KBM-7 (cell line): ENCODE measurements at regions not wholly inside any gene's neighbourhood (a gene's known extent, or its start where the extent isn't known, plus 50 kb on each side); places are given as distances from the start of the nearest gene placed in this dataset.
"Not testable (repeated sequence)": the region's sequence is repeated elsewhere in the genome, so short reads cannot be mapped to it uniquely, and the experiment has no call there.

Experiments
- DNase-seq: peaks from one replicate; pipeline ENCODE4 v3.0.0-alpha.2; 2015
- in situ Hi-C: fragments of 300-500 bp; cut with MboI; formaldehyde crosslinking; loops from 2 replicates; pipeline ENCODE4 v1.14.3; 2020; ENCODE audit warnings: low sequenced_read_pairs, low pct_unique_long_range_greater_than_20kb, mixed read lengths

DNA sequence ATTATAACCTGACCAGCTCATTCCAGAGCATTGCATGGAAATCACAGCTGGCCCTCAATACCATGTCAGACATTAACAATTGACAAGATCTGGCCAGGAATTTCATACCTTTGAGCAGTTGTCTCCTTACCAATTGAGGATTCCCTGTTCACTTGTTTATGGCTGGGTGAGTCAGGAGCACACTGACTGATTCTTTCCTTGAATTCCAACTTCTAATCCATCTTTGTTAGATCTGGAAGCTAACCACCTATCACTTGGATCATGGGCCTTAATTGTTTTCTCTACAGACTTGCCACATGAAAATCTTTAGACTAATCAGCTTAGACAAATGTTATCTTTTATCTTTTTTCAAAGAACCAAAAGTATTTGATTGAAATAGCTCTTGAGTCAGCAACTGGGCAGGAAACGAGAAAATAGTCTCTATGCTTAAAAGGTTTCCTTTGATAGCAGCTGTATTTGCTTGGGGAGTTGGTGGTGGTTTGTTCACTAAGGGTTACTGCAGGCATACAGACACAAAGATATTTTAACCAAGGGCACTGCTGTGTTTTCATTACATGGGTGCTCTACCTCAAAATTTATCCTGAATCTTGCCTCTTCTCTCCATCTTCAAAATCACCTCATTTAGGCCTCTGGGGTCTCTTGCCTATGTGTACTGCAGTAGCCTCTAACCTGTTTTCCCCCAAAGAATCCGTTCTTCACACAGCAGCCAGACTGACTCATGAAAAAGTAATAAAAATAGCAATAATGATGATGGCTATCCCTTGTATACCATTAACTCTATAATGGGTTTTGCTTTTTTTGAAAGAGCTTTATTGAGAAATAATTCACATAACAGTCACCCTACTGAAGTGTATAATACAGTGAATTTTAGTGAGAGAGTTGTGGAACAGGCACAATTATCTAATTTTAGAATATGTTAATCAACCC is 197.0 kb upstream of the NMUR2 start:
- no peak for DNase-seq

GRCh38 chr5:152606050-152606449 is 201.0 kb upstream of the NMUR2 start:
- in situ Hi-C loops, DNase-seq: not testable (repeated sequence)

More for the DNA sequence above, 197.0 kb upstream of the NMUR2 start:
- in situ Hi-C loops: no loop called here

DNA sequence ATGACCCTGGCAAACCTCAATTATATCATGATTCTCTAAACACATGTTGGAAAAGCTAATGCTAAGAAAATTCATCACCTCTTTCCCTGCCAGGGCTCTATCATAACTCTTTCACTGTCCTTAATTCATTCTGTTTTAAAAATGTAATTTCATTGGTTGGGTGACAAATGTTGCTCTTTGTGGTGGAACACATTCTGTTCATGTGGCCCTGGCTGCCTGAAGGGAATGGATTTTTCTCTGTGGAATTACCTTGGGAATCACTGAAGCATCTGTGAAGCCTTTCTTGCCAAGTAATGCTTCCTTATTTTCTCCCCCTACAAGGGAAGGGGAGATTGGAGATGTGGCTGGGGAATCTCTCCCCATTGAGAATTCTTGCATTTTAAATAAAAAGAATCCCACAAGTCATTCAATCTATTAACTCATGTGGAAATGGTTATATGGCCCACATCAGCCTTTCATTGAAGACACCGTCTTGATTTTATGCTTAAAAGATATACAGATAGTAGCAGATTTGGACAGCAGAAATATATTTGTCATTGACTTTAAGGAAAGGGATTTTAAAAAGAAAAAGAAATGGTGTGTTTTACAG is 201.8 kb upstream of the NMUR2 start:
- no peak for DNase-seq
- in situ Hi-C loops: no loop called here

GRCh38 chr5:152607401-152608160 is 202.5 kb upstream of the NMUR2 start:
- DNase-seq: no peak
- in situ Hi-C loops: no loop called here

GRCh38 chr5:152608458-152608857 is 203.4 kb upstream of the NMUR2 start:
- in situ Hi-C loops: no loop called here

GRCh38 chr5:152619756-152620155 is 214.7 kb upstream of the NMUR2 start:
- DNase-seq: no peak
- in situ Hi-C loops: no loop called here

More at GRCh38 chr5:152608458-152608857, 203.4 kb upstream of the NMUR2 start:
- no peak for DNase-seq

GRCh38 chr5:152622628-152623027 is 217.5 kb upstream of the NMUR2 start:
- DNase-seq: no peak
- in situ Hi-C loops: no loop called here

- in situ Hi-C loops: no loop called here
- no peak for DNase-seq
Measured at GRCh38 chr5:152623951-152624350, 218.9 kb upstream of the NMUR2 start.

DNA sequence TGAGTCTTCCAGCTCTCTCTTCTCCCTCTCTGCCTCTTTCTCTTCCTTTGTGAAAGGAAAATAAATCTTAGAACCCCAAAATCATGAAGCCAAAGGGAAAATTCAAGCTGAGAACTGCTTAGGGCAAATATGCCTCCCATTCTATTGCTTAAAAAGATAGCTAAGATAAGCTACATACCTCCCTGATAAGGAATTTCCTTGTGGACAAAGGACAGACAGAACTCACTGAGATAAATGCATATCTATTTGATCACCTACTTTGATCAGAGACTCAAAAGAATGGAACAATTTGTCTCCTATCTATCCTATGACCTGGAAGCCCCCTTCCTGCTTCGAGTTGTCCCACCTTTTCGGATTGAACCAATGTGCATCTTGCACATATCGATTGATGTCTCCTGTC is 220.6 kb upstream of the NMUR2 start:
- in situ Hi-C loops: no loop called here
- no peak for DNase-seq

DNA sequence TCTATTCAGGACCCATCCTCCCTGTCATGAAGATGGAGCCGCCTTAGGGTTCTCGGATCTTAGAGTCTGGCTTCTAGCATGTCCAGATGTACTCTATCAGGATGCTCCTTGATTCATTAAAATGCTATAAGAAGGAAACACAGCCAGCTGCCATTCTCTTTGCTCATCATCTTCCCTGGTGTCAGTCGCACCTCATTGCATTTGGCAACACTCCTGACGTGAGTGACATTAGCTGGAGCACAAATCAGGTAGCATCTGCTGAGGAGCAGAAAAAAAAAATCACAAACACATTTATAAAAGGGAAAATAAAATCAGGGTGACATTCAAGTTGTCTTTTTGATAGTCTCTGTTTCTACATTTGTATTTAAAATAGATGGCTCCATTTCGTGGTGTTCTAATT is 226.1 kb upstream of the NMUR2 start:
- in situ Hi-C loops: no loop called here
- no peak for DNase-seq

GRCh38 chr5:152632360-152632759 is 227.3 kb upstream of the NMUR2 start:
- in situ Hi-C loops: no loop called here
- no peak for DNase-seq

- in situ Hi-C loops: no loop called here
- no peak for DNase-seq
Measured at GRCh38 chr5:152634586-152634985, 229.5 kb upstream of the NMUR2 start.

DNA sequence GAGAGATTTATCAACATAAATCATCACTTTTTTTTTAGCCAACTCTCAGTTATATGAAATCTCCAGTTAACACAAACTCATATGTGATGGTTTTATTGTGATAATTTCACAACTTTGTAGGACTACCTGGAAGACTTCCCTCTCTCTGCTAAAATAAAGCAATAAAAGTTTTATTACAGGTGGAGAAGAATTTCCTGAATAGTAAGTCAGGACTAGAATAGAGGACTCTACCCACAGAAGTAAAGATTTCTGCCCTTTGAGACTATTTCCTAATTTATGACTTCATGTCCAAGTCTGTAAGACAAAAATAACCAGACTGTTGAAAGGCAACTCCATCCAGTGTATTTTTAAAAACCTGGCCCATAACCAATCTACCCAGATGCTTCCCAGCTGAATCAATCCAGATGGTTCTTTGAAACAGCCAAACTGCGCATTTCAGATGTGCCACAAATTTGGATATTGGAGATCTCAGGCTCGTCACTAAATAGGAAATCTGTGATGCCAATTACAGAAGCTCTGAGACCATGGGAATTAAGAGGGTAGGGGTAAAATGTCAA is 234.0 kb upstream of the NMUR2 start:
- in situ Hi-C loops: no loop called here
- no peak for DNase-seq

DNA sequence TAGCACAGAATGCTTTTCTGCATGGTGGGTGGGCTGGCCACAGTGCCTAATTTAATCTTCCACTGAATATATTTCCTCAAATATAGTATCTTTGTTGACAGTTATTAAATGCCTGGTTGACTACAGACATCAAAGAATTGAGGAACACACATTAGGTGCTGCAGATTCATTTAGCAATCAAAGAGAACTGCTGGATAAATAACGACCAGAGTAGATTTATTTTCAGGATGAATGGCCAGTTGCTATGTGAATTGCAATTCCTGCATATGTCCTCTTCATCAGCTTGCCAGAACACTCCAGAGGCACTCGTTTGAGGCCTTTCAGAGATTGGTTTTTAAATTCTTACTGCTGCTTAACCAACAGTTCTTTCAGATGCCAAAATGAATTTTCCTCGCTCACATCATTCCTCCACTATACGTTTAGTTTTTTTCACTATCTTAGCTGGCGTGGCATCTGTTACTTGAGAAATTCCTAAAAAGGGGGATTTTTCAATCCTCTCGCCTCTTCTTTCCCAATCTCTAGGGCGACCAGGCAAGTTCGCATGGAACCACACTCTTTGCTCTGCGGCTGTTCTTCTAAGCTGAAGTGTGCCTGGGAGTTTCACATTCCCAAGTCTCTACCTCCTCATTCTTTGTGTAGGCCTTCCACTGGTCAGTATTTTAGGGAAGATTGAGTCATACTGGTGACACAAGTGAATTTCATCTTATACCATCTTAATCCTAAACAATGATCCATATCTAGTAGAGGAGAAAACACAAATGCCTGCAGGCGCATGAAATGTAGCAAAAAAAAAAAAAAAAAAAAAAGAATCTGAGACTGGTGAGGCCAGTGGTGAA is 237.1 kb upstream of the NMUR2 start:
- in situ Hi-C loops: no loop called here
- no peak for DNase-seq

GRCh38 chr5:152642880-152643279 is 237.8 kb upstream of the NMUR2 start:
- in situ Hi-C loops: no loop called here
- DNase-seq: no peak

DNA sequence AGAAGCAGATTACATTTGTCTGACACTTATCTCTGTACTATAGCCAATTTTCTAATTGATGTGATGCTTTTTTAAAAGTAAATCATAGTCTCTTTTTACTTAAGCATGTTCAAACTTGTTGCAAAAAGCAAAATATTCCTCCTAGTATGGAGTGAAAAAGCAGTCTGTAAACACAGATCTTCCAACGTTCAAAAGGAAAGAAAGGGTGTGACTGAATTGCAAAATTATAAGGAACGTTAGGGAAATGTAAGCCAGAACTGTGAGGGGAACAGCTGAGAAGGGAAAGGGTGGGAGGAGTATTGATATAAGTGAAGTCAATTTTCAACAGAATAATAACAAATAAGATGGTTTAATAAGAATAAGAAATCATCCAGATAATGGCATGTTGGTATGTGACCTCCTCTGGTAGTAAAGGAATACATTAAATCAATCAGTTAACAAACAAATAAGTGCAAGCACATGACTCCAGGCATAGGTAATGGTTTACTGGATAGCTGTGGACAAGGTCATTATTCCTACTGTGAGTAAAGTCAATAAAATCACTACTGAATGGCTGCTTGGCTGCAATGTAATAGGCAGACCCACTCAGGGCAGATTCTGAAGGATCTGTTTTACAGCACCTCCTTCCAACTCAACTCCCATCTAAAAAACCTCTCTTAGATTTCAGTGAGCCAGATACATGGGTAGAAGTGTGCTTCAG is 239.1 kb upstream of the NMUR2 start:
- DNase-seq: no peak
- in situ Hi-C loops: no loop called here

- DNase-seq: no peak
- in situ Hi-C loops: no loop called here
Measured at GRCh38 chr5:152649609-152650008, 244.5 kb upstream of the NMUR2 start.

DNA sequence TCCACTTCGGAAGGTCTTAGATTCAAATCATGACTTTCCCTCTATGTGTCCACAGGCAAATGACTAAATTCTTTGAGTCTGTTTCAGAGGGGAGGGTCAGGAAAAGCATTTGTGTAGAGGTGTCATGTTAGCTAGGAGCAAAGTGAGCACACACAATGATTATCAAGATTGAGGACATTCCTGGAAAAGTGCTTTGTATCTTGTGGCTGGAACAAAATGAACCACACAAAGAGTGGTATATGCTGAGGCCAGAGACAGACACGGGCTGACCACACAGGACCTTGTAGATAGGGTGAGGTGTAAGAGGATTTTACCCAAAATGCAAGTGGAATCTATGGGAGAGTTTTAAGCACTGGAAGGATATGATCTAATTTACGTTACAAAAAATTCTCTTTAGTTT is 245.3 kb upstream of the NMUR2 start:
- no peak for DNase-seq
- in situ Hi-C loops: no loop called here
